ENCODE measurements at regions not wholly inside any gene's neighbourhood (a gene's known extent, or its start where the extent isn't known, plus 50 kb on each side); places are given as distances from the start of the nearest gene placed in this dataset.

GRCh38 chr2:43020990-43021669 lies 205.3 kb downstream of the ZFP36L2 start:
- Mint-ChIP-seq H3K4me1 (ENCODE audit: low read depth) (peaks cover 10% of the 10 kb centered on the region), H3K27ac (no peak overlapping the region), H3K36me3 (ENCODE audit: low read depth) (peaks cover 14% of the 10 kb centered on the region), H3K4me3 (no peak overlapping the region), H3K9me3 (peaks cover 8% of the 10 kb centered on the region), H3K27me3 (no peaks in the 10 kb centered on the region)

- no peak overlapping the region for H3K27ac Mint-ChIP-seq
- H3K27me3 Mint-ChIP-seq: no peaks in the 10 kb centered on the region
- peaks cover 9% of the 10 kb centered on the region for H3K4me1 Mint-ChIP-seq (ENCODE audit: low read depth)
- no peak overlapping the region for H3K4me3 Mint-ChIP-seq
- H3K9me3 Mint-ChIP-seq: peaks cover 8% of the 10 kb centered on the region
- H3K36me3 Mint-ChIP-seq (ENCODE audit: low read depth): peaks cover 14% of the 10 kb centered on the region
Observed at GRCh38 chr2:43020296-43020695, 206.1 kb downstream of the ZFP36L2 start.

- Mint-ChIP-seq H3K9me3 (peaks cover 8% of the 10 kb centered on the region), H3K27ac (no peak overlapping the region), H3K4me1 (ENCODE audit: low read depth) (peaks cover 3% of the 10 kb centered on the region), H3K36me3 (ENCODE audit: low read depth) (peaks cover 14% of the 10 kb centered on the region), H3K27me3 (no peaks in the 10 kb centered on the region), H3K4me3 (no peak overlapping the region)
Observed at GRCh38 chr2:43019536-43020183, 206.7 kb downstream of the ZFP36L2 start.

- H3K36me3 Mint-ChIP-seq (ENCODE audit: low read depth): peaks cover 14% of the 10 kb centered on the region
- no peak overlapping the region for H3K27ac Mint-ChIP-seq
- no peaks in the 10 kb centered on the region for H3K4me1 Mint-ChIP-seq (ENCODE audit: low read depth)
- peaks cover 8% of the 10 kb centered on the region for H3K9me3 Mint-ChIP-seq
- no peaks in the 10 kb centered on the region for H3K27me3 Mint-ChIP-seq
- no peak overlapping the region for H3K4me3 Mint-ChIP-seq
Observed at GRCh38 chr2:43019025-43019367, 207.4 kb downstream of the ZFP36L2 start.

- H3K27me3 Mint-ChIP-seq: no peaks in the 10 kb centered on the region
Observed at GRCh38 chr2:43018179-43019024, 208.0 kb downstream of the ZFP36L2 start.

DNA sequence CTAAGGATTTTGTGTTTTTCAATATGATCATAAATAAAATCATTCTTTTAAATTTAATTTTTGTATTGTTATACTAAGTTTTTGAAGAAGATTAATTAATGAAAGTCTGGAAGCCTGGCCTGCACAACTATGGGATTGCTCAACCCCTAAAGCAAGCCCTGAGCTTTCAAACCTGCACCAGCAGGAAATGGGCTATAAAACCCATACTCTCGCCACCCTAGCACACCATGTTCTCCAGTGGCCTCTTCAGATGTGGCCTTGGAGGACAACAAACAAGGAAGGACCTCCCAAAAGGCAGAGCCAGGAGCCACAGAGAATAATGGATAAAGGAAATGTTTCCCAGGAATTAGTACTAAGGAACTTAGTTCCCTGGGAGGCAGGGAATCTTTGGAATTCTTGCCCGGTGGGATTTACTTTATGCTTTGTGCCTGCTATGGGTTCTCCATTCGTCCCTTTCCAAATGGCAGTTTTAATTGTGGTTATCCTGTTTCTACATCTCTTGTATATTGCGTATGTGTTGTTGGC lies 212.5 kb downstream of the ZFP36L2 start:
- Mint-ChIP-seq H3K4me3 (no peak overlapping the region), H3K27me3 (no peaks in the 10 kb centered on the region), H3K4me1 (ENCODE audit: low read depth) (peaks cover 8% of the 10 kb centered on the region), H3K36me3 (ENCODE audit: low read depth) (no peaks in the 10 kb centered on the region), H3K27ac (no peak overlapping the region), H3K9me3 (no peaks in the 10 kb centered on the region)

More at GRCh38 chr2:43018179-43019024, 208.0 kb downstream of the ZFP36L2 start:
- Mint-ChIP-seq H3K9me3 (peaks cover 8% of the 10 kb centered on the region), H3K36me3 (ENCODE audit: low read depth) (peaks cover 14% of the 10 kb centered on the region), H3K4me1 (ENCODE audit: low read depth) (no peaks in the 10 kb centered on the region), H3K4me3 (no peak overlapping the region), H3K27ac (no peak overlapping the region)

DNA sequence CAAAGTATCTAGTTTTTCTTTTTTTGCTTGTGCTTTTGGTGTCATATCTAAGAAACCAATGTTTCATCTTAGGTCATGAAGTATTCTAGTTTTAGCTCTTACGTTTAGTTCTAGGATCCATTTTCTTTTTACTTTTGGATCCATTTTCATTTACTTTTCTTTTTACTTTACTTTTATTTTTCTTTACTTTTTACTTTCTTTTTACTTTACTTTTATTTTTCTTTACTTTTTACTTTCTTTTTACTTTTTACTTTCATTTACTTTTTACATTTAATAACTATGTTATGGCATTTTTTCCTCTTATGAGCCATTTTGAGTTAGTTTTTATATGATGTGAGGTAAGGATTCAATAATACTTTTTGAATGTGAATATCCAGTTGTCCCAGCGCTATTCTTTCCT lies 213.4 kb downstream of the ZFP36L2 start:
- H3K36me3 Mint-ChIP-seq (ENCODE audit: low read depth): no peaks in the 10 kb centered on the region
- no peaks in the 10 kb centered on the region for H3K27me3 Mint-ChIP-seq
- peaks cover 8% of the 10 kb centered on the region for H3K4me1 Mint-ChIP-seq (ENCODE audit: low read depth)
- H3K27ac Mint-ChIP-seq: no peak overlapping the region
- no peak overlapping the region for H3K4me3 Mint-ChIP-seq
- peaks cover 8% of the 10 kb centered on the region for H3K9me3 Mint-ChIP-seq

DNA sequence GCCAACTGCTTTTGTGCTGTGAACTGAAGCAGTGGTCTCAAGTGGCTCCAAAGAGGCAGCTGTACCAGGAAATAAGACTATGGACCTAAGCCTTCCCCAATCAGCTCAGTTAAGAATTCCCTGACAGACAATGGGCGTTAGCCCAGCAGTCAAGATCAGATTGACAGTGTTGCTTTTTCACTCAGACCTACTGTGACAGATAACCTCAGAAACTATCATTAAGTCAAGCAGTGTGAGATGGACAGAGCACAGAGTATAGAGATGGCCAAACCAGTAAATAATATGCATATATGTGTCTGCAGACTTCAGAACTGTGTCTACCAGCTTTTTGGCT lies 215.3 kb downstream of the ZFP36L2 start:
- Mint-ChIP-seq H3K4me1 (ENCODE audit: low read depth) (peaks cover 8% of the 10 kb centered on the region), H3K9me3 (peaks cover 14% of the 10 kb centered on the region), H3K4me3 (no peak overlapping the region), H3K36me3 (ENCODE audit: low read depth) (no peaks in the 10 kb centered on the region), H3K27ac (no peak overlapping the region), H3K27me3 (peaks cover 6% of the 10 kb centered on the region)

DNA sequence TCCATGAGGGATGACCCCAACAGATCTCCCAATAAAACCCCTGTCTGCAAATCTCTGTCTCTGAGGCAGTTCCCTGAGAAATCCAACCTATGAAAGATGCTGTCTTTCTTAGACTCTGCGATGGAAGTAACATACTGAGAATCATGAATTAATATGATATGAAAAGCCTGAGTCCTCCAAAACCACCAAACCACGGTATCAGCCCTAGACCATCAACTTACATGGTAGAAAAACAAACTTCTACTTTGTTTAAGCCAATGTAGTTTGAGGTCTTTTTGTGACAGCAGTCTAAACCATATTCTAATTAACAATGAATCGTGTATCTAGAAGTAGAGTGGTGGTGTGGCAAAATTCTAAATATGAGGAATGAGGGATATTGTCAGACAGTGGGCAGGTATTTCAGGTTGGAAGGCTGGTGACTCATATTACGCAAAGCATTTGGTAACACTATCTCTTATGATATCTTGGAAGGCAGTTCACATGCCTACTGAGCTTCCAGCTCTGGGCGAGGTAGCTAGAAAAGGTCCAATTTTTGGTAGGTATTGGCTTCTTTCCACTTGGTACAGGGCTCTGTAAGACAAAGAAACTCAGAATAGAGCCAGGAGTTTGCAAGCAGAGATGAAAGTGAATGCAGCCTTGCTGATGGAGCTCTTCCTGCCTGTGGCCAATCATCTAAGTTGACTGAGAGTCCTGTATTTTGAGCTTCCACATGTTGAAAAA lies 215.8 kb downstream of the ZFP36L2 start:
- peaks cover 6% of the 10 kb centered on the region for H3K27me3 Mint-ChIP-seq
- peaks cover 8% of the 10 kb centered on the region for H3K4me1 Mint-ChIP-seq (ENCODE audit: low read depth)
- no peaks in the 10 kb centered on the region for H3K36me3 Mint-ChIP-seq (ENCODE audit: low read depth)
- no peak overlapping the region for H3K4me3 Mint-ChIP-seq
- peaks cover 14% of the 10 kb centered on the region for H3K9me3 Mint-ChIP-seq
- no peak overlapping the region for H3K27ac Mint-ChIP-seq

DNA sequence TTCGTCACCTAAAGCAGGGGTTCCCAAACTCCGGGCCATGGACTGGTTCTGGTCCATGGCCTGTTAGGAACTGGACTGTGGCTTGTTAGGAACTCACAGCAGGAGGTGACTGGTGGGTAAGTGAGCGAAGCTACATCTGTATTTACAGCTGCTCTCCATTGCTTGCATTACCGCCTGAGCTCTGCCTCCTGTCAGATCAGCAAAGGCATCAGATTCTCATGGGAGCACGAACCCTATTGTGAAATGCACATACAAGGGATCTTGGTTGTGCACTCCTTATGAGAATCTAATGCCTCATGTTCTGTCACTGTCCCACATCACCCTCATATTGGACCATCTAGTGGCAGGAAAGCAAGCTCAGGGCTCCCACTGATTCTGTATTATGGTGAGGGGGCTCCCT lies 217.0 kb downstream of the ZFP36L2 start:
- Mint-ChIP-seq H3K27me3 (peaks cover 6% of the 10 kb centered on the region), H3K4me1 (ENCODE audit: low read depth) (peaks cover 8% of the 10 kb centered on the region), H3K4me3 (no peak overlapping the region), H3K27ac (no peak overlapping the region), H3K36me3 (ENCODE audit: low read depth) (no peaks in the 10 kb centered on the region), H3K9me3 (peaks cover 14% of the 10 kb centered on the region)

DNA sequence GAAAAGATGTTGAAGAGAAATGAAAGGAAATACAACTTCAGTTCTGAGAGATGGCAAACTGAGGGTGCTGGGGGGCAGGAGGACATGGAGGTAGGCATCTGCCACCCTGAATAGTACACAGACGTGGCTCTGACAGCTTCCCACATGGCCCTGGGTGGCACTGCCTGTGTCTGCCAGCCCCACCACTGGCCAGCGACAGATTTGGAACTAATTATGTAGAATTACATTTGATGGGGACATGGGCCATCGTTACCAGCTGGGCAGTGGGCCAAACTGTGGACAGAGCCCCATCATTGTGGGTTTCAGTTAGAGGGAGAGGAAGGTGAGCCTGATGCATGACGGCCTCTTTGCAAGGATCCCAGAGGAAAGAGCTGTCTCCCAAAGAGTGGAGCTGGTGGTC lies 216.0 kb upstream of the HAAO start:
- H3K27ac Mint-ChIP-seq: no peak overlapping the region
- peaks cover 6% of the 10 kb centered on the region for H3K27me3 Mint-ChIP-seq
- no peaks in the 10 kb centered on the region for H3K36me3 Mint-ChIP-seq (ENCODE audit: low read depth)
- peaks cover 14% of the 10 kb centered on the region for H3K9me3 Mint-ChIP-seq
- H3K4me3 Mint-ChIP-seq: no peak overlapping the region
- H3K4me1 Mint-ChIP-seq (ENCODE audit: low read depth): peaks cover 8% of the 10 kb centered on the region

DNA sequence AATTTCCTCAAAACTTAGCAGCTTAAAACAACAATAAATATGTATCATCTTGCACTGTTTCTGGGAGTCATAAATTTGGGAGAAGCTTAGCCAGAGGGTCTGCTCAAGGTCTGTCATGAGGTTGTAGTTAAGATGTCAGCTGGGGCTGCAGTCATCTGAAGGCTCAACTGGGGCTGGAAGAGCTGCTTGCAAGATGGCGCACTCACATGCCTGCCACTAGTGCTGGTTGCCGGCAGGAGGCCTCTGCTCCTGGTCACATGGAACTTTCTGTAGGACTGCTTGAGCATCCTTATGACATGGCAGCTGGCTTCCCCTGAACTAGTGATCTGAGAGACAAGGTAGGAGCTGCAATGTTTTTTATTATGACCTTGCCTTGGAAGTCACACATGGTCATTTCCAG lies 215.5 kb upstream of the HAAO start:
- no peaks in the 10 kb centered on the region for H3K36me3 Mint-ChIP-seq (ENCODE audit: low read depth)
- peaks cover 8% of the 10 kb centered on the region for H3K4me1 Mint-ChIP-seq (ENCODE audit: low read depth)
- H3K27ac Mint-ChIP-seq: no peak overlapping the region
- H3K27me3 Mint-ChIP-seq: peaks cover 6% of the 10 kb centered on the region
- peaks cover 14% of the 10 kb centered on the region for H3K9me3 Mint-ChIP-seq
- H3K4me3 Mint-ChIP-seq: no peak overlapping the region

DNA sequence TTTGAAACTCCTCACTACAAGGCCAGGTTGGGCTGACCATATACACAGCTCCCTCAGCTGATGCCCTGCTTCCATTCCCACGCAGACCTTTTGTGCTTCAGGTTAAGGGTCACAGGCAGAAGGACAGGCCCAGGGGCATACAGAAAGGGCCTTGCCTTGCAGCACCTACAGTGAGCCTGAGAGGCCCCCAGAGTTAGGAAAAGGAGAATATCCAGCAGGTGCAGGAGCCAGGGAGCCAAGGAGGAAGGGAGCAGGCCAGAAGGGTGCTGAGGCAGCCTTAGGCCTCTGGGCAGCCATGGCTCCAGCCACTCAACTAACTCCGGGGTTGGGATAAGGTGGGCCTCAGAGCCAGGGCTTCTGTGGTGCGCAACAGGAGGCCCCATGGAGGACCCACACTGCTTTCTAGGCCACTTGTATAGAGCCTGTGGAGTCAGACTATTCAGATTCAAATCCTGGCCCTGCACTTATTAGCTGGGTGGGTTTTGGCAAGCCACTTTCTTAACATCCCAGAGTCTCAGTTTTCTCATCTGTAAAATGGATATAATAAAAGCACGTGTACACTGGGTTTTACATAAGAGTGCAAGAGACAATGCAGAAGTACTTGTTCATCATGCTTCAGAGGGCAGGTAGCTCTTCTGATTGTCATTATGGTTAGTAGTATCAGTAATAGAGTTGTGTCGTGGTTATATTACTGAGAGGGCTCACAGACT lies 214.6 kb upstream of the HAAO start:
- H3K9me3 Mint-ChIP-seq: peaks cover 14% of the 10 kb centered on the region
- H3K4me3 Mint-ChIP-seq: no peak overlapping the region
- H3K27me3 Mint-ChIP-seq: peaks cover 6% of the 10 kb centered on the region
- H3K27ac Mint-ChIP-seq: no peak overlapping the region
- no peaks in the 10 kb centered on the region for H3K36me3 Mint-ChIP-seq (ENCODE audit: low read depth)
- H3K4me1 Mint-ChIP-seq (ENCODE audit: low read depth): peaks cover 8% of the 10 kb centered on the region
